OCI-LY7 (cell line): ENCODE measurements at regions not wholly inside any gene's neighbourhood (a gene's known extent, or its start where the extent isn't known, plus 50 kb on each side); places are given as distances from the start of the nearest gene placed in this dataset.

Experiments used
- EZH2phosphoT487 ChIP-seq: fragments of 200-600 bp; sonication (generic); IDR thresholded peaks from 2 replicates; pipeline ENCODE4 v1.6.1; 2018; ENCODE audit warnings: low read depth, borderline replicate concordance, mild to moderate bottlenecking, mixed run types, antibody characterized with exemption, low read length, moderate library complexity, mixed read lengths
- TF ChIP-seq, protein P1 (sequence below): fragments of 200-600 bp; sonication (generic); conservative IDR thresholded peaks from 2 replicates; pipeline ENCODE4 v1.5.1; 2014; ENCODE audit warnings: mild to moderate bottlenecking, antibody characterized with exemption, low read length, moderate library complexity, mixed read lengths

DNA sequence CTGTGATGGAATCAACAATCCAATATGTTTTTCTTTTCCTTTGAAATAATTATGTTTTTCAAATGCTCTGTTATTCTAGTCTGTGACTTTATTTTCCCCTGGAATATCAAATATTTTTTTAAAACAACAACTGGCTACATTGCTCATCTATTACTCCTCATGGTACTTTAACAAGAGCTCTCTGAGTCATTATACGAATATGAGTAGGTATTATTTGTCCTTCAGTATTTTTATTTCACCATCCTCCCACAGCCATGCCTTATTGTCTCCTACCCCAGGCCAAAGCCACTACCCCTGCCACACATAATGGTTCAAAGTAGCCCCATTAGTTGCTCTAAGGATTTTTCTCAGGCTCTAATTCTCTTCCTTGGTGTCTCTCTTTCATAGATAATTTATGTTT is 1572.3 kb downstream of the CDH8 start:
- TF ChIP-seq, protein P1, sequence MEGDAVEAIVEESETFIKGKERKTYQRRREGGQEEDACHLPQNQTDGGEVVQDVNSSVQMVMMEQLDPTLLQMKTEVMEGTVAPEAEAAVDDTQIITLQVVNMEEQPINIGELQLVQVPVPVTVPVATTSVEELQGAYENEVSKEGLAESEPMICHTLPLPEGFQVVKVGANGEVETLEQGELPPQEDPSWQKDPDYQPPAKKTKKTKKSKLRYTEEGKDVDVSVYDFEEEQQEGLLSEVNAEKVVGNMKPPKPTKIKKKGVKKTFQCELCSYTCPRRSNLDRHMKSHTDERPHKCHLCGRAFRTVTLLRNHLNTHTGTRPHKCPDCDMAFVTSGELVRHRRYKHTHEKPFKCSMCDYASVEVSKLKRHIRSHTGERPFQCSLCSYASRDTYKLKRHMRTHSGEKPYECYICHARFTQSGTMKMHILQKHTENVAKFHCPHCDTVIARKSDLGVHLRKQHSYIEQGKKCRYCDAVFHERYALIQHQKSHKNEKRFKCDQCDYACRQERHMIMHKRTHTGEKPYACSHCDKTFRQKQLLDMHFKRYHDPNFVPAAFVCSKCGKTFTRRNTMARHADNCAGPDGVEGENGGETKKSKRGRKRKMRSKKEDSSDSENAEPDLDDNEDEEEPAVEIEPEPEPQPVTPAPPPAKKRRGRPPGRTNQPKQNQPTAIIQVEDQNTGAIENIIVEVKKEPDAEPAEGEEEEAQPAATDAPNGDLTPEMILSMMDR = no peak
- TF ChIP-seq EZH2phosphoT487 = no peak
